HG03439 (cell line): ENCODE measurements at regions not wholly inside any gene's neighbourhood (a gene's known extent, or its start where the extent isn't known, plus 50 kb on each side); places are given as distances from the start of the nearest gene placed in this dataset.

Source experiments
- ATAC-seq: cut with Tn5 transposase; IDR thresholded peaks from one replicate; pipeline ENCODE4 v1.9.1; 2021; ENCODE audit warnings: mild to moderate bottlenecking, moderate library complexity; ENCODE audit not compliant: unreplicated experiment

GRCh38 chr9:87148331-87149104, 201.2 kb upstream of the GAS1 start:
- ATAC-seq: no peak

GRCh38 chr9:87149799-87150198, 202.5 kb upstream of the GAS1 start:
- ATAC-seq: no peak

GRCh38 chr9:87152256-87152655, 204.9 kb upstream of the GAS1 start:
- ATAC-seq: no peak

GRCh38 chr9:87156247-87156646, 208.9 kb upstream of the GAS1 start:
- ATAC-seq: no peak

- no peak for ATAC-seq
Measured at GRCh38 chr9:87157366-87158031, 210.2 kb upstream of the GAS1 start.

- ATAC-seq: no peak
Measured at GRCh38 chr9:87158765-87159164, 211.5 kb upstream of the GAS1 start.

GRCh38 chr9:87160148-87161102, 213.1 kb upstream of the GAS1 start:
- ATAC-seq: no peak

- ATAC-seq: no peak
Measured at GRCh38 chr9:87167161-87167560, 219.9 kb upstream of the GAS1 start.

- no peak for ATAC-seq
Measured at GRCh38 chr9:87167582-87167981, 220.3 kb upstream of the GAS1 start.

- no peak for ATAC-seq
Measured at GRCh38 chr9:87178302-87178701, 231.0 kb upstream of the GAS1 start.

GRCh38 chr9:87179553-87180340, 232.4 kb upstream of the GAS1 start:
- no peak for ATAC-seq

- ATAC-seq: no peak
Measured at GRCh38 chr9:87180361-87180760, 233.1 kb upstream of the GAS1 start.

GRCh38 chr9:87180841-87181240, 233.5 kb upstream of the GAS1 start:
- ATAC-seq: no peak

GRCh38 chr9:87181670-87182069, 234.4 kb upstream of the GAS1 start:
- no peak for ATAC-seq

GRCh38 chr9:87184956-87185642, 237.8 kb upstream of the GAS1 start:
- no peak for ATAC-seq

GRCh38 chr9:87187656-87188055, 240.3 kb upstream of the GAS1 start:
- no peak for ATAC-seq

GRCh38 chr9:87189006-87189405, 241.7 kb upstream of the GAS1 start:
- ATAC-seq: no peak

GRCh38 chr9:87193151-87193550, 245.8 kb upstream of the GAS1 start:
- no peak for ATAC-seq

GRCh38 chr9:87193925-87194868, 246.9 kb upstream of the GAS1 start:
- ATAC-seq: no peak
